GM12878 (cell line): ENCODE measurements at regions not wholly inside any gene's neighbourhood (a gene's known extent, or its start where the extent isn't known, plus 50 kb on each side); places are given as distances from the start of the nearest gene placed in this dataset.

Experiments used
- CBX5 ChIP-seq: sonication (generic); IDR thresholded peaks from 2 replicates; pipeline ENCODE4 v1.6.1; 2016; ENCODE audit warnings: low read depth, moderate library complexity, mild to moderate bottlenecking, inconsistent platforms
- TF ChIP-seq, protein P1 (sequence below): IDR thresholded peaks from 2 replicates; pipeline ENCODE4 v1.6.1; 2012; ENCODE audit warnings: low read depth, low read length, improper control_type of control experiment

GRCh38 chr5:39808656-39809055 is 383.9 kb upstream of the DAB2 start:
- TF ChIP-seq CBX5 = no peak
- TF ChIP-seq, protein P1, sequence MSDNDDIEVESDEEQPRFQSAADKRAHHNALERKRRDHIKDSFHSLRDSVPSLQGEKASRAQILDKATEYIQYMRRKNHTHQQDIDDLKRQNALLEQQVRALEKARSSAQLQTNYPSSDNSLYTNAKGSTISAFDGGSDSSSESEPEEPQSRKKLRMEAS = no peak
